Astrocyte (in vitro differentiated cells and primary cell): ENCODE measurements at regions not wholly inside any gene's neighbourhood (a gene's known extent, or its start where the extent isn't known, plus 50 kb on each side); places are given as distances from the start of the nearest gene placed in this dataset.

Source experiments
- EZH2 ChIP-seq: IDR thresholded peaks from 2 replicates; pipeline ENCODE4 v1.6.1; 2012; ENCODE audit warnings: mild to moderate bottlenecking, low read length, inconsistent platforms; ENCODE audit not compliant: insufficient read depth
- TF ChIP-seq, protein P1 (sequence below): IDR thresholded peaks from 2 replicates; pipeline ENCODE4 v1.5.1; 2011; ENCODE audit warnings: low read depth, mild to moderate bottlenecking, inconsistent platforms, low read length, moderate library complexity; ENCODE audit not compliant: insufficient read depth

DNA sequence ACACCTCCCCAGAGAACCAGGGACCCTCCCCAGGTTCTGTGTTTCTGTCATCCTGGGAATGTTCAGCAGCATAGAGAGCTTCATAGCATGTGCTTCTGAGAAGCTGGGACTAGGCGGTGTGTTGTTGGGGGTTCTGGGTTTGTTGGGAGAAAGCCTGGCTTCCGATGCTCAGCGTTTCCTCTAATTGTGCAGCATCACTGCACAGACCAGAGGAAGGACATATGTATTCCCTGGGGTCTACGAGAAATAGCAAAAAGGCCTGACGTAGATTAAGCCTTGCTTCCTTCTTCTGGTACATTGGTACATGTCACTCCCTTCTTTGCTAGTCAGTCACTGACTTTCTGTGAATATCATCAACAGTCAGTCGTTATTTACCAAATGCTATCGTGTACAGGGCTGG lies 96.9 kb upstream of the SGK1 start:
- TF ChIP-seq, protein P1, sequence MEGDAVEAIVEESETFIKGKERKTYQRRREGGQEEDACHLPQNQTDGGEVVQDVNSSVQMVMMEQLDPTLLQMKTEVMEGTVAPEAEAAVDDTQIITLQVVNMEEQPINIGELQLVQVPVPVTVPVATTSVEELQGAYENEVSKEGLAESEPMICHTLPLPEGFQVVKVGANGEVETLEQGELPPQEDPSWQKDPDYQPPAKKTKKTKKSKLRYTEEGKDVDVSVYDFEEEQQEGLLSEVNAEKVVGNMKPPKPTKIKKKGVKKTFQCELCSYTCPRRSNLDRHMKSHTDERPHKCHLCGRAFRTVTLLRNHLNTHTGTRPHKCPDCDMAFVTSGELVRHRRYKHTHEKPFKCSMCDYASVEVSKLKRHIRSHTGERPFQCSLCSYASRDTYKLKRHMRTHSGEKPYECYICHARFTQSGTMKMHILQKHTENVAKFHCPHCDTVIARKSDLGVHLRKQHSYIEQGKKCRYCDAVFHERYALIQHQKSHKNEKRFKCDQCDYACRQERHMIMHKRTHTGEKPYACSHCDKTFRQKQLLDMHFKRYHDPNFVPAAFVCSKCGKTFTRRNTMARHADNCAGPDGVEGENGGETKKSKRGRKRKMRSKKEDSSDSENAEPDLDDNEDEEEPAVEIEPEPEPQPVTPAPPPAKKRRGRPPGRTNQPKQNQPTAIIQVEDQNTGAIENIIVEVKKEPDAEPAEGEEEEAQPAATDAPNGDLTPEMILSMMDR = no peak
- TF ChIP-seq EZH2 = no peak
